Endothelial cell (in vitro differentiated cells): ENCODE measurements at regions not wholly inside any gene's neighbourhood (a gene's known extent, or its start where the extent isn't known, plus 50 kb on each side); places are given as distances from the start of the nearest gene placed in this dataset.

Experiments
- DNase-seq: peaks from one replicate; pipeline ENCODE4 v3.0.0; 2021; ENCODE audit warnings: low spot score
- H3K27ac Mint-ChIP-seq: one replicate; pipeline ENCODE4 v1.8.0; 2021; ENCODE audit warnings: mixed read lengths, inconsistent platforms; ENCODE audit not compliant: unreplicated experiment
- H3K27me3 Mint-ChIP-seq: one replicate; pipeline ENCODE4 v1.8.0; 2021; ENCODE audit warnings: mild to moderate bottlenecking, moderate library complexity, mixed read lengths, inconsistent platforms; ENCODE audit not compliant: unreplicated experiment
- H3K36me3 Mint-ChIP-seq: one replicate; pipeline ENCODE4 v1.8.0; 2021; ENCODE audit warnings: mild to moderate bottlenecking, low read depth, mixed read lengths, inconsistent platforms; ENCODE audit not compliant: unreplicated experiment
- H3K4me1 Mint-ChIP-seq: one replicate; pipeline ENCODE4 v1.8.0; 2021; ENCODE audit warnings: mild to moderate bottlenecking, mixed read lengths, inconsistent platforms; ENCODE audit not compliant: unreplicated experiment
- H3K4me3 Mint-ChIP-seq: one replicate; pipeline ENCODE4 v1.8.0; 2021; ENCODE audit warnings: mild to moderate bottlenecking, mixed read lengths, inconsistent platforms; ENCODE audit not compliant: unreplicated experiment
- H3K9me3 Mint-ChIP-seq: one replicate; pipeline ENCODE4 v1.8.0; 2021; ENCODE audit warnings: mixed read lengths, inconsistent platforms; ENCODE audit not compliant: unreplicated experiment
- CTCF ChIP-seq: fragments of 200-600 bp; sonication (generic); IDR thresholded peaks from one replicate; pipeline ENCODE4 v1.5.0; 2021; ENCODE audit warnings: antibody characterized with exemption; ENCODE audit not compliant: unreplicated experiment

- Mint-ChIP-seq H3K4me3 (no peak overlapping the region), H3K27me3 (no peaks in the 10 kb centered on the region), H3K36me3 (no peaks in the 10 kb centered on the region), H3K9me3 (no peaks in the 10 kb centered on the region), H3K4me1 (peaks cover 17% of the 10 kb centered on the region), H3K27ac (no peak overlapping the region)
- DNase-seq = no peak
- no peak for TF ChIP-seq CTCF
Measured at GRCh38 chr12:89047856-89048418, 304.4 kb downstream of the DUSP6 start.

DNA sequence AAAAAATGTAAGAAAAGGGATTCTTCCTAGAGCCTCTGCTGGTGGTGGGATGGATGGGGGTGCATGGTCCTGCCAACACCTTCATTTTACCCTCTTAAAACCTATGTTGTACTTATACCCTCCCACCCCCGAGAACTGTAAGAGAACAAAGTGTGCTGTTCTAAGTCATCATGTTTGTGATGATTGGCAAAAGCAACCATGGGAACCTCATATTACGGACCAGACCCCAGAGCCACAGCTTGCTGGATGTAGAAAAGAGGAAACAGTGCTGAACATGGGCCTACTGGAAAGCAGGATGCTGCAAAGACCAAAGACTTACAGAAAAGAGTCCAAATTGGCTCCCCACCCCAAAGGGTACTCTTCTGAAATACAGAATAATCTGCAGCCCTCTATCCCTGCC, 311.2 kb downstream of the DUSP6 start:
- no peaks in the 10 kb centered on the region for H3K27me3 Mint-ChIP-seq
- DNase-seq = no peak
- no peak overlapping the region for H3K4me3 Mint-ChIP-seq
- H3K27ac Mint-ChIP-seq = no peak overlapping the region
- no peaks in the 10 kb centered on the region for H3K36me3 Mint-ChIP-seq
- H3K9me3 Mint-ChIP-seq = no peaks in the 10 kb centered on the region
- peaks cover under 1% of the 10 kb centered on the region for H3K4me1 Mint-ChIP-seq
- TF ChIP-seq CTCF = no peak

DNA sequence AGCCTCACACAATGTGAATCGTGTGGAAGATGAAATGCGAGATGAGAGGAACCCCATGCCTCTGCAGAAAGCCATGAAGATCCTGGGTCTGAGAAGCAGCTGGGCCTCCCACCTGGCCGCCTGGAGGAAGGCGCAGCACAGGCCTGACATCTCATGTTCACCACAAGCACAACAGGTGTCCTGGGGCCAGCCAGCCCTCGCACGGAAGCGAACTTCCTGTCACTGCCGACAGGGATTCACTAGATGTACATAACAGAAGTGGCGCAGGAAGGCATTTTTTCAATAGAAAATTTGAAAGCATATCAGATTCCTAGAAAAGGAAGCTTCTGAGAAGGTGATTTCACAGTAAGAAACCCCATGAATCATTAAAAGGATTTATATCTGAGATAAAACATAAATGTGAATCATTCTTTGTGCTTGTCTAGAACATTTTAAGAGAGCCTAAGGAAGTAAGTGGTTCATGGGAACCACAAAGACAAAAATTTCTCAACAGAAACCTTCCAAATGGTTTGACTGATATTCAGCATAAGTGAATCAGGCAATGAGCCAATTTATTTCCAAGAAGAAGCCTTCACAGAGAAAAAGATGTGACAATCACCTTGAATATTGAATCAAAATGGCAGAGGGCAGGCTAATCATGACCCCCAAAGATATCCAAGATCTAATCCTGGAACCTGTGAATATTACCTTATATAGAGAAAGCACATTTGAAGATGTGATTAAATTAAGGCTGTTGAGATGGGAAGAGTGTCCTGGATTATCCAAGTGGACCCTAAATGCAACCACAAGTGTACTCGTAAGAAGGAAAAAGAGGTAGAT, 311.9 kb downstream of the DUSP6 start:
- Mint-ChIP-seq H3K27ac (no peak overlapping the region), H3K36me3 (no peaks in the 10 kb centered on the region), H3K4me1 (no peaks in the 10 kb centered on the region), H3K9me3 (no peaks in the 10 kb centered on the region), H3K27me3 (no peaks in the 10 kb centered on the region), H3K4me3 (no peak overlapping the region)
- DNase-seq = no peak
- TF ChIP-seq CTCF = no peak

GRCh38 chr12:89038831-89039512, 313.3 kb downstream of the DUSP6 start:
- Mint-ChIP-seq H3K4me1 (peaks cover 3% of the 10 kb centered on the region), H3K4me3 (no peak overlapping the region), H3K9me3 (no peaks in the 10 kb centered on the region), H3K27ac (no peak overlapping the region), H3K36me3 (no peaks in the 10 kb centered on the region), H3K27me3 (no peaks in the 10 kb centered on the region)
- TF ChIP-seq CTCF = no peak
- no peak for DNase-seq

GRCh38 chr12:89033062-89033461, 319.2 kb downstream of the DUSP6 start:
- no peak for TF ChIP-seq CTCF
- DNase-seq = no peak
- Mint-ChIP-seq H3K27ac (no peak overlapping the region), H3K9me3 (no peaks in the 10 kb centered on the region), H3K4me3 (no peak overlapping the region), H3K27me3 (no peaks in the 10 kb centered on the region), H3K36me3 (no peaks in the 10 kb centered on the region), H3K4me1 (peaks cover 3% of the 10 kb centered on the region)
